GM12864 (cell line): ENCODE measurements at regions not wholly inside any gene's neighbourhood (a gene's known extent, or its start where the extent isn't known, plus 50 kb on each side); places are given as distances from the start of the nearest gene placed in this dataset.

ENCODE experiments used
- DNase-seq: peaks from one replicate; pipeline ENCODE4 v3.0.0-alpha.2; 2011; ENCODE audit warnings: low read depth
- H3K4me3 ChIP-seq: 2 replicates; pipeline ENCODE4 v1.5.1; 2011; ENCODE audit warnings: mild to moderate bottlenecking, low read depth, low read length, control low read depth
- CTCF ChIP-seq: IDR thresholded peaks from 2 replicates; pipeline ENCODE4 v1.5.1; 2011; ENCODE audit warnings: low read depth, mild to moderate bottlenecking, moderate library complexity, low read length, control low read depth, inconsistent platforms; ENCODE audit errors: missing control alignments

DNA sequence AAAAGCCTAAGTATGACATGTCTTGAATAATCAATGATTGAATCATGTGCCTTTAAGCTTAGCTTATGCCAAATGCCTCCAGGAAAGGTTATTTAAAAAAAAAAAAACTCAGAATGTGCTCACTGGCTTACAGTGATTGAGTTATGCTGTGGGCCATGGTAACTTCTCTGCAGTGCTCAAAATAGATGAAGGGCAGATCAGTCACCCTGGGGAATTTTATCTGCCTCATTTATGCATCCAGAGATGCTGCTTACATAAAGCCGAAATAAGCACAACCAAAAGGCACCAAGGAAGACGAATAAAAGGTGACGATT, 118.7 kb upstream of the MDM1 start:
- TF ChIP-seq CTCF, result no peak
- peak overlapping the region; percentile 43 for H3K4me3 ChIP-seq
- DNase-seq, result no peak

GRCh38 chr12:68451261-68452077, 119.3 kb upstream of the MDM1 start:
- TF ChIP-seq CTCF, result no peak
- DNase-seq, result peak; percentile 61
- peak overlapping the region; percentile 43 for H3K4me3 ChIP-seq

DNA sequence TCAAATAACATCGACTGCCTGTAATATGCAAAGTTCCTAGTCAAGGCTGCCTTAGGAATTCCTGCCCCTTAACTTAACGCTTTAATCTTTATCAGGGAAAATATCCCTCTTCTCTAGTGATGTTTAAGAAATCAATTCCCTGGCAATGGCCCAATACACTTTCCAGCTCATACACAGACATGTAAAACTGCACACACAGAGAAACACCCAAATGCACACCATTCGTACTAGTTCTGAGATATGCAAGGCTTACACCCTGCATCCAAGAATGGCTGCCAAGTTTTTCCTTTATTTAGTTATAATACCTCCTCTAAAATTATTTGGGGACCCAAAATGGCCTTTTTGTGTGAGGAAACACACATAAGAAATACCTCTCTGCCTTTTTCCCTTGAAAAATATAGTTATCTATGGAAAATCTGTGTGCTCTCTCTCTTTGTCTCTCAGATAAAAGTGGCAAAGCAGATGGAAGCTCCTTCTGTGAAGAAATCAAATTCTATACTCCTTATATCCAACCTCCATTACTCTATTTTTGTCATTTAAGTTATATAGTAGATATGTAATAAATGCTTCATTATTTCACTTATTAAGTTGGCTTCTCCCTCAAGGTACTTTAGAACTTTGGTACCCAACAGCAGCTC, 120.0 kb upstream of the MDM1 start:
- no peak for TF ChIP-seq CTCF
- H3K4me3 ChIP-seq, result peak overlapping the region; percentile 7; the same call in 1 of the 2 replicates
- DNase-seq, result no peak

DNA sequence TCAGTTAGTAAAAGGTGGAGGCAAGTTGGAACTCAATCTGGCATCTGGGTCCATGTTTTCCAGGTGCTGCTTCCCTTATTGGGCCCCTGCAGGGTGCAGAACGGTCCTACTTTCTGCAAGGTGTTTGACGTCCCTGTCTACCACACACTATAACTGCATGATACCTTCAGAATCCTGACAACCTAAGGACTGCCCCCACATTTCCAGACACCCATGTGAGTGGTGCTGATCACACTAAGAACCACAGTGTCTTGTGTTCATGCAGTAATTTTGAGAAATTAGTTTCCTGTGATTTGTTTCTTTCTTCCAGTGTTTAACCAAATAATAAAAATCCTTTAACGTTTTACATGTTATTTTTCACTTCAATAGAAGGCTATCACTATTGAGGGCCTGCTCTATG, 121.1 kb upstream of the MDM1 start:
- DNase-seq, result no peak
- no peak for TF ChIP-seq CTCF
- H3K4me3 ChIP-seq, result no peak overlapping the region

DNA sequence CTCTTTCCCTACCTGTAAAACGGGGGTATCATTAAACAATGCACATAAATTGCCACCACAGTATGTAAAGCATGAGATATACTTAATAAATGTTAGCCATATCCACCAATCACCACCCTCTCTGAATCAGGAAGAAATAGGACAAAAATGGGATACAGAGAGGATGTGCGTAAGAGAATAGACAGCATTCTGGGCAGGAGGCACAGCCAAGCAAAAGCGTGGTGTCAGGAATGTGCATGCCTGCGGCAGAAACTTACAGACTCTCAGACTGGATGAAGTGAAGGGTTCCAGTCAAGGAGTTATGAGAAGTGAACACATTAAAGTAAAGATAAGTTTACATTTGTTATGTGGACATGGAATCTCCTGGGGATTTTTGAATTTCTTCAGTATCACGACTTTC, 121.7 kb upstream of the MDM1 start:
- H3K4me3 ChIP-seq, result no peak overlapping the region
- no peak for DNase-seq
- no peak for TF ChIP-seq CTCF

DNA sequence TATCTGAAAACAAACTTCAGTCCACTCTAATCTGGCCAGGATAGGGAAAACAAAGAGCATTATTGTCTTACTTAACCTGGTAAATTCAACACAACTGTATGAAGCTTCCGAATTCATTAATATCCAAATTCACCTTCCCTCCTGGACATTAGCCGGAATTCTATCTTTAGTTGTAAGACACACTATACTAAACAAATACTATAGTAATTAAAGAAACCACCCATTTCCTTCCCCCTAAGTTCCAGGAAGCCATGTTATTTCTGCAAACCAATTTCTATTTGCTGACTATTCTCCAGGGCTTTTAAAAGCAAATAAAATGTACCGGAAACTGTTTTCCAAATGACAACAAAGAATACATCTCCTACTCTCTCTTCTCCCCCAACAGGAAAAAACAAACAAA, 122.7 kb upstream of the MDM1 start:
- no peak overlapping the region for H3K4me3 ChIP-seq
- no peak for DNase-seq
- TF ChIP-seq CTCF, result no peak
